ENCODE measurements at regions not wholly inside any gene's neighbourhood (a gene's known extent, or its start where the extent isn't known, plus 50 kb on each side); places are given as distances from the start of the nearest gene placed in this dataset.

- TF ChIP-seq REST (IDR thresholded peaks at IDR 0.05) (no peak), HNF4G (IDR thresholded peaks at IDR 0.05) (no peak), FOXA1 (IDR thresholded peaks at IDR 0.05) (no peak)
- TF ChIP-seq, protein P1, sequence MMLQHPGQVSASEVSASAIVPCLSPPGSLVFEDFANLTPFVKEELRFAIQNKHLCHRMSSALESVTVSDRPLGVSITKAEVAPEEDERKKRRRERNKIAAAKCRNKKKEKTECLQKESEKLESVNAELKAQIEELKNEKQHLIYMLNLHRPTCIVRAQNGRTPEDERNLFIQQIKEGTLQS (IDR thresholded peaks at IDR 0.05) = no peak
Measured at GRCh38 chr2:7377916-7378569, 460.8 kb downstream of the RNF144A start (continued).

DNA sequence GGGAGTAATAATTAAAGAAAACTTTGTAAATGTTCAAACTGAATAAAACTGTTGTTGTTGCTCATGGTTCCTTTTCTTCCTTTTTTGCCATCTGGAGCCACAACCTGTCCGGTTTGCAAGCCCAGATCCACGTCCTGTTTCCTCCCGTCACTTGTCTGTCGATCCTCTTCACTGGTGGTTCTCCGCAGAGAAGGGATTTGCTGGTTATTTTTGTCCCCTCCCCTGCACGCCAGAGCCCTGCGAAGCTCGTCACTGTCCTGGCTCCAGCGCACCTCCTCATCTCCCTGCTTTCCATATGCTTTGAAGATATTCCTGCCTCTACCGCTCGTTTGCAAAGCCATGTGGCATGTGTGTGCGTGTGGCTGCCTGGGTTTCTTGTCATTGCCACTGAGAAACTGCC, 461.4 kb downstream of the RNF144A start:
- no peak for DNase-seq (ENCODE audit: low spot score)
- Histone ChIP-seq H3K4me1 (ENCODE audit: control insufficient read depth in 4 of 4, insufficient read depth in 4 of 4, low read length in 3 of 4) (no peaks in the 10 kb centered on the region), H3K27ac (ENCODE audit: low read depth in 1 of 2, low read length in 2 of 2) (no peak overlapping the region), H3K27me3 (ENCODE audit: control insufficient read depth in 4 of 4, insufficient read depth in 4 of 4, low read length in 3 of 4) (peaks cover 0 to 5% (median 0%) of the 10 kb centered on the region in 4 donors), H3K4me3 (ENCODE audit: low read depth in 1 of 3, low read length in 3 of 3) (no peak overlapping the region), H3K36me3 (ENCODE audit: control insufficient read depth in 4 of 4, insufficient read depth in 3 of 4, low read depth in 1 of 4, low read length in 3 of 4) (no peaks in the 10 kb centered on the region), H3K9ac (ENCODE audit: low read depth in 1 of 2, low read length in 2 of 2) (no peak overlapping the region), H3K9me3 (ENCODE audit: control insufficient read depth in 4 of 4, low read length in 3 of 4) (no peaks in the 10 kb centered on the region)
- 81% methylated on average over 12 of the region's 12 CpGs for WGBS
- TF ChIP-seq NR2F2 (IDR thresholded peaks at IDR 0.05) (no peak), TAF1 (conservative IDR thresholded peaks at IDR 0.05) (no peak), FOXA2 (IDR thresholded peaks at IDR 0.05) (no peak), EGR1 (IDR thresholded peaks at IDR 0.05; ENCODE audit: low read depth in 2 of 2) (no peak)

- H3K9ac ChIP-seq (ENCODE audit: low read depth in 1 of 2, low read length in 2 of 2) = no peak overlapping the region
- no peaks in the 10 kb centered on the region for H3K9me3 ChIP-seq (ENCODE audit: control insufficient read depth in 4 of 4, low read length in 3 of 4)
- whole genome bisulfite sequencing = 91% methylated on average over 3 of the region's 3 CpGs
- DNase-seq (ENCODE audit: low spot score) = no peak
- H3K4me3 ChIP-seq (ENCODE audit: low read depth in 1 of 3, low read length in 3 of 3) = no peak overlapping the region
- no peaks in the 10 kb centered on the region for H3K36me3 ChIP-seq (ENCODE audit: control insufficient read depth in 4 of 4, insufficient read depth in 3 of 4, low read depth in 1 of 4, low read length in 3 of 4)
- TF ChIP-seq SP1 (IDR thresholded peaks at IDR 0.05) = no peak
- TF ChIP-seq, protein P2, sequence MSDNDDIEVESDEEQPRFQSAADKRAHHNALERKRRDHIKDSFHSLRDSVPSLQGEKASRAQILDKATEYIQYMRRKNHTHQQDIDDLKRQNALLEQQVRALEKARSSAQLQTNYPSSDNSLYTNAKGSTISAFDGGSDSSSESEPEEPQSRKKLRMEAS (IDR thresholded peaks at IDR 0.05) = no peak
- TF ChIP-seq RAD21 (IDR thresholded peaks at IDR 0.05) = no peak
- no peak for TF ChIP-seq JUND (IDR thresholded peaks at IDR 0.05)
- TF ChIP-seq, protein P1 (IDR thresholded peaks at IDR 0.05) = no peak
- no peak for TF ChIP-seq EGR1 (IDR thresholded peaks at IDR 0.05; ENCODE audit: low read depth in 2 of 2)
- TF ChIP-seq TAF1 (conservative IDR thresholded peaks at IDR 0.05) = no peak
- TF ChIP-seq HNF4A (conservative IDR thresholded peaks at IDR 0.05) = no peak
- TF ChIP-seq CTCF (IDR thresholded peaks at IDR 0.05; ENCODE audit: low read depth, low read length, missing input control) = no peak
- TF ChIP-seq FOXA1 (IDR thresholded peaks at IDR 0.05) = no peak
- no peak for TF ChIP-seq FOXA2 (IDR thresholded peaks at IDR 0.05)
- no peak for TF ChIP-seq GABPA (IDR thresholded peaks at IDR 0.05 in 1 of 2, conservative IDR thresholded peaks at IDR 0.05 in 1 of 2)
- no peak for TF ChIP-seq RXRA (IDR thresholded peaks at IDR 0.05)
- no peak for TF ChIP-seq YY1 (IDR thresholded peaks at IDR 0.05)
- no peak for TF ChIP-seq HNF4G (IDR thresholded peaks at IDR 0.05)
- no peak for TF ChIP-seq NR2F2 (IDR thresholded peaks at IDR 0.05)
- TF ChIP-seq, protein P3, sequence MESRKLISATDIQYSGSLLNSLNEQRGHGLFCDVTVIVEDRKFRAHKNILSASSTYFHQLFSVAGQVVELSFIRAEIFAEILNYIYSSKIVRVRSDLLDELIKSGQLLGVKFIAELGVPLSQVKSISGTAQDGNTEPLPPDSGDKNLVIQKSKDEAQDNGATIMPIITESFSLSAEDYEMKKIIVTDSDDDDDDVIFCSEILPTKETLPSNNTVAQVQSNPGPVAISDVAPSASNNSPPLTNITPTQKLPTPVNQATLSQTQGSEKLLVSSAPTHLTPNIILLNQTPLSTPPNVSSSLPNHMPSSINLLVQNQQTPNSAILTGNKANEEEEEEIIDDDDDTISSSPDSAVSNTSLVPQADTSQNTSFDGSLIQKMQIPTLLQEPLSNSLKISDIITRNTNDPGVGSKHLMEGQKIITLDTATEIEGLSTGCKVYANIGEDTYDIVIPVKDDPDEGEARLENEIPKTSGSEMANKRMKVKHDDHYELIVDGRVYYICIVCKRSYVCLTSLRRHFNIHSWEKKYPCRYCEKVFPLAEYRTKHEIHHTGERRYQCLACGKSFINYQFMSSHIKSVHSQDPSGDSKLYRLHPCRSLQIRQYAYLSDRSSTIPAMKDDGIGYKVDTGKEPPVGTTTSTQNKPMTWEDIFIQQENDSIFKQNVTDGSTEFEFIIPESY (IDR thresholded peaks at IDR 0.05) = no peak
- no peak for TF ChIP-seq REST (IDR thresholded peaks at IDR 0.05)
- peaks cover 0 to 5% (median 0%) of the 10 kb centered on the region in 4 donors for H3K27me3 ChIP-seq (ENCODE audit: control insufficient read depth in 4 of 4, insufficient read depth in 4 of 4, low read length in 3 of 4)
- no peak overlapping the region for H3K27ac ChIP-seq (ENCODE audit: low read depth in 1 of 2, low read length in 2 of 2)
- H3K4me1 ChIP-seq (ENCODE audit: control insufficient read depth in 4 of 4, insufficient read depth in 4 of 4, low read length in 3 of 4) = no peaks in the 10 kb centered on the region
Measured at GRCh38 chr2:7379799-7380198, 462.6 kb downstream of the RNF144A start.
